HG02759 (cell line): ENCODE measurements at regions not wholly inside any gene's neighbourhood (a gene's known extent, or its start where the extent isn't known, plus 50 kb on each side); places are given as distances from the start of the nearest gene placed in this dataset.

ENCODE experiments used
- ATAC-seq: cut with Tn5 transposase; IDR thresholded peaks from one replicate; pipeline ENCODE4 v1.9.1; 2021; ENCODE audit warnings: mild to moderate bottlenecking, moderate library complexity; ENCODE audit not compliant: unreplicated experiment

DNA sequence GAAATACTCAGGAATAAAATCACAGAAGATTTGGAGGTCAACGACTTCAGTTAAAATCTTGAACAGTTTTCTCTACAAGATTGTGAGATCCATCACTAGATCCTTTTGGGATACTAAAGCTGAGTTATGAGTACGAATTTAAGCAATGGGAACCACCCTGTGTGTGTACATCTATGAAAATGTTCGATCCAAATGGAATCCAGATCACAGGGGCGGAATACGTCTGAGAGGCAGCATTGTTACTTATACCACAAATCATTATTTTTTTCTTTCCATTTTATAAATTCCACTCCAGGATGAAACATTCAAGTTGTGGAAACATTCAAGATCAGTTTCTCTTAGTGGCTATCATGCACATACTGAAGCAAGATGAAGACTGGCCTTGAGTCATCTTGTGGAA is 239.3 kb upstream of the PAPPA start:
- ATAC-seq, result no peak

DNA sequence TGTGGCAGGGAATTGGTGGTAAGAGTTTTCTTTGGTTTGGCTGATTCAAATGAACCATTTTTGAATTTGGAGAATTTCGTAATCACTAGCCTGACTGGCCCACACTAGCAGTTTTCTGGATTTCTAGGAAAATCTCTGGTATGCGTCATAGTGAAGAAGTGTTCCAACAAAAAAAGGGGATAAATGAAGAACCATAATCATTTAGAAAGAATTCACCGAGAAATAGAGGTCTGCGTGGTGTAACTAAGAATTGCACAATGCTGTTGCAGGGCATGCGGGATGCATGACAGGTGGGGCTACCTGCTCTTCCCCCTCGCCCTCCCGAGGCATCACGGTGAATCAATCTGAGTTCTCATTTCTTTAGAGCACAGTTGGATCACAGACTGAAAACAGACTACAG is 232.3 kb upstream of the PAPPA start:
- ATAC-seq, result no peak

GRCh38 chr9:115922444-115922843 is 231.1 kb upstream of the PAPPA start:
- no peak for ATAC-seq

DNA sequence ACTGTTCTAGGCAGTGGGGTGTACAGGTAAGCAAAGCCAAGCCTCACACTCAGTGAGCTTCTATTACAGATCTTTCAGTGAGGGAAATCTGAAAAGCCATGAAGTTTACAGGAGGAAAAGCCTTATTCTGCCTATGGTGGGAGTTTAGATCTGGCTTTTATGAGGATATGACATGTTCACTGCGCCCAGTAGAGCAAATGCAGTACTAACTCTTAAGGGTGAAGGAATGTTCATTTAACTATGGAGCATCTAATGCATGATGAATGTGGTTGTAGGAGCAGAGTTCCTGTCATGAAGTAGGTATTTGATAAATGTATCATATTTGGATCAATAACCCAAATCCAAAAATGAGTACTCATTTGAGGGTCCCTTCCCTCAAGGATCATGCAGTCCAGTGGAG is 230.2 kb upstream of the PAPPA start:
- ATAC-seq, result no peak

GRCh38 chr9:115923903-115924668 is 229.5 kb upstream of the PAPPA start:
- no peak for ATAC-seq

- no peak for ATAC-seq
Measured at GRCh38 chr9:115924669-115924987, 229.0 kb upstream of the PAPPA start.

DNA sequence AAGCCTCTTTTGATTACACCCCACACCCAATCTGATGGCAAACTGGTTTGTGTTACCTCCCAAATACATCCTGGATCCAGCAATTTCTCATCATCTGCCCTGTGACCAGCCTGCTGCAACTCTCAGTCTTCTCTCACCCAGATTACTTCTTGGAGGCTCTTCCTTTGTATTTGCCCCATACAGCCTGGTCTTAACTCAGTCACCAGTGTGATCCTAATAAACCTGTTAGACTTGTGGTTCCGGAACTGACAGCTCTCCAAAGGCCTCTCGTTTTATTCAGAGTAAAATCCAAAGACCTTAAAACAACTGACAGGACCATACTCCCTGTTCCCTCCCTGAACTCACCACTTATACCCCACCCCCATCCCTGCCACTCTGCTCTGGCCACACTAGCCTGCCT is 228.2 kb upstream of the PAPPA start:
- no peak for ATAC-seq

DNA sequence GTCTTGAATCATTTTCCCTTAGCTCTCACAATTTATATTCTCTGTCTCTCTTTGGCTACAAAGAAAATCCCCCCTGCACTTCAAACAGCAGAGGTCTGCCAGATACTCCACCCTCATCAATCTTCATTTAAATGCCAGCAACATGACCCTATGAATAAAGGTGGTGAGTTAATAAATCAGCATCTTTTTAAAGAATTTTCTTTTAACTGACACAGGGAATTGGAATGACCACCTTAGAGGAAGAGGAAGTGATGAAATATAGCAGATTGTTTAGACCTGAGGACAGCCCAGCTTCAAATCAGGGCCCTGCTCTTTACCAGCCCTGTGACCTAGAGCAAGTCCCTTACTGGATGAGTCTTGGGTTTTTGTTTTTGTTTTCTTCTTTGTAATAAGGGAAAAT is 223.1 kb upstream of the PAPPA start:
- no peak for ATAC-seq

DNA sequence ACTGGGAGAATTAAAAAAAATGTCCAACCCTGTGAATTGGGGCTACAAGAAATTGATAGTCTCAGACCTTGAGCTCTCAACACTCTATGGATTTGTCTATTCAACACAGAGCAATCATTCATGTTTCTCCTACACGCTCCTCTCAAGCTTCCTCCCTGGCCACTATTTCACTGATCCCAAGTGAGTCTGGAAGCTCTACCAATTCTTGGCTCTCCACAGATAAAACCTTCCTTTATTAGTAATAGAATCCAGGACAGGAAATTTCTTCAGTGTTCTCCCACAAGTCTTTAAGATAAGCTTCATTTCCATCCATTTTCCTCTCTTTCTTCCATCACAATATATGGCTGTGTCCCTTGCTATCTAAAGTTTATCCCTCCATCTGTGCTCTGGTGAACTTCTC is 215.1 kb upstream of the PAPPA start:
- ATAC-seq, result no peak

GRCh38 chr9:115939065-115939765 is 214.4 kb upstream of the PAPPA start:
- no peak for ATAC-seq

DNA sequence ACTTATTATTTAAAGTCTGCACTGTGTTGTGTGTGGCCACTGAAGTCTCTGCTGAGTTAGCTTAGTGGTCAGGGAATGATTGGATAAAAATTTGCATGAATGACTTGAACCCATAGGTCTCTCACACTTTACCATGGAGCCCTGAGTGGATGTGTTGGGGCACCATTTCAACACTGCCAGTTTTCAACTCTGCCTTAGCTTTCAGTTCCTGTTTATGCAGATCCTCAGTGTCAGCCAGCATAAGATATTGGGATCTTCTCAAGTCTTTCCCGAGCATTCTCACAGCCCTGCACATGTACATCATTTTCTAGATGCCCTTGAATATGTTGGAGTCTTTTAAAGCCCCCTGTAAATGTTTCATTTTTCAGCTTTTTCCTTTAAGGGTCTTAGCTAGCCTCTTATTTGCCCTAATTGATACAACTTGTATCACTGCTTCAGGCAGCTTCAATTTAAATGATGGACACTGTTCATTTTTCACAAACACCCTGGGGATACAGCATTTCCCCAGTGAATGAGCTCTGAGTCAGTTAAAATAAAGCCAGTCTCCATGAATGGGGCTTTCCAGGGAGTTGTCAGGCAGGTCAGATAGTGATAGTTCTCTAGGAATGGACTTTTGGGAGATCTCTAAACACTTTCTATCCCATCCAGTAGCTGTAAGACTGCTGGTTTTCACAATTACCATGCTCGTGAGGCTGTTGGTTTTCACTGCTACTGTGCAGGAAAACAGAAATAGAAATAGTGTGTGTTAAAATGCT is 211.9 kb upstream of the PAPPA start:
- ATAC-seq, result no peak

- ATAC-seq, result no peak
Measured at GRCh38 chr9:115943431-115944165, 210.0 kb upstream of the PAPPA start.

GRCh38 chr9:115944166-115944948 is 209.2 kb upstream of the PAPPA start:
- ATAC-seq, result no peak

DNA sequence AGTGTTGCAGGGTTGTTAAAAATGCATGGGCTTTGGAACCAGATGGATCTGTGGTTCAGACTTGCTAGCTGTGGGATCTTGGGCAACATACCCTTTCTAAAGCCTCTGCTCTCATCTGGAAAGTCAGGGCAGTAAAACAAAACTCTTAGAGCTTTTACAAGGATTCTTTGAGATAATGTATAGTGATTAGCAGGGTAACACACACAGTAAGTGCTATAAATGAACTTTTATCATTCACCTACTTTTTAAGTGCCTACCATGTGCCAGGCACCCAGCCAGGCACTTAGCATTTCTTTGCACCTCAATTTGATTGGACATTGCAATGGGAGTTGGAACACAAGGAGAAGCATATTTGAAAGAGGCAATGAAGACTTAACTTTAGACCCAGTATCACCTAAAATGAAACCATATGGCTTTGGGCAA is 208.6 kb upstream of the PAPPA start:
- no peak for ATAC-seq

GRCh38 chr9:115946530-115946929 is 207.1 kb upstream of the PAPPA start:
- no peak for ATAC-seq

DNA sequence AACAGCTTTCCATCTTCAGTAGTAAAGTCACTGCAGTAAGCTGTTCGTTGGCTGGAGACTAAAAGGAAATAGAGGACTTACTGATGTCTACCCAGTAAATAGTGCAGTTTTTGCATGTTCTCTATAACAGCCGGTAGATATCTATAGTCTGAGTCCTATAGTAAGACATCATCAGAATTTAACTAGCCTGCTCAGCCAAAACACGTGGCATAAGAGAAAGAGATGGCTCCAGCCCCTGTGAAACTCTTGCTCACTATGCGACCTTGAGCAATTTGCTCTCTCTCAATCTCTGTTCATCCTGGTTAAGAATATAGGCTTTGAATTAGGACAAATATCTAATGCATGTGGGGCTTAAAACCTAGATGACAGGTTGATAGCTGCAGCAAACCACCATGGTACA is 201.6 kb upstream of the PAPPA start:
- ATAC-seq, result no peak

- no peak for ATAC-seq
Measured at GRCh38 chr9:115952430-115953292, 200.9 kb upstream of the PAPPA start.

- ATAC-seq, result no peak
Measured at GRCh38 chr9:115956371-115956770, 197.2 kb upstream of the PAPPA start.

DNA sequence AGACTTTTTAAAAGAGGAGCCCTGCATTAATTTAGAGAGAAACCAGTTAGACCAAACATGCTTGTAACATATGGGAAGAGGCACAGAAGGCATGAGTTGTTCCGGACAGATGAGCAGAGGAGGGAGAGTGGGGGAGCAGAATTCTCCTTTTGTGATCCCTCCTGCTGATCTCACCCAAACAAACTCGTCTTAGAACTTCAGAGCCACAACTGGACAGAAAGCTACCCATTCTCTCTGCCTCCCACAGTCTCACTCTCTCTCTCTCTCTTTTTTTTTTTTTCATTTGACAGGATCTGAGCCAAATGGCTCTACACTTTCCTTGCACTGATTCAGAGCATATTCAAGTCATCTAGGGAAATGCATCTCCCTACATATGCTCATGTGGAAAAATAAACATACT is 196.0 kb upstream of the PAPPA start:
- no peak for ATAC-seq
